ENCODE measurements at regions not wholly inside any gene's neighbourhood (a gene's known extent, or its start where the extent isn't known, plus 50 kb on each side); places are given as distances from the start of the nearest gene placed in this dataset.

- H3K4me3 ChIP-seq (ENCODE audit: low read length) = no peak overlapping the region
- DNase-seq = no peak
Measured at GRCh38 chr15:62986948-62987347, 55.6 kb upstream of the TPM1 start.

GRCh38 chr15:62988701-62989100 lies 53.8 kb upstream of the TPM1 start:
- H3K4me3 ChIP-seq (ENCODE audit: low read length) = no peak overlapping the region
- WGBS = 88% methylated on average over 7 of the region's 7 CpGs
- H3K4me1 ChIP-seq (ENCODE audit: control insufficient read depth, insufficient read depth, low read length) = no peaks in the 10 kb centered on the region
- DNase-seq (no peak), ATAC-seq (no peak)
- H3K27me3 ChIP-seq (ENCODE audit: control insufficient read depth, insufficient read depth) = no peaks in the 10 kb centered on the region
- no peaks in the 10 kb centered on the region for H3K9me3 ChIP-seq (ENCODE audit: control insufficient read depth, low read length)
- H3K27ac ChIP-seq (ENCODE audit: low read length) = no peak overlapping the region
- intact Hi-C loops (cut with DNase I) = no loop called here

More at GRCh38 chr15:62986948-62987347, 55.6 kb upstream of the TPM1 start:
- Histone ChIP-seq H3K27ac (ENCODE audit: low read length) (no peak overlapping the region), H3K9me3 (ENCODE audit: control insufficient read depth, low read length) (no peaks in the 10 kb centered on the region), H3K27me3 (ENCODE audit: control insufficient read depth, insufficient read depth) (no peaks in the 10 kb centered on the region), H3K4me1 (ENCODE audit: control insufficient read depth, insufficient read depth, low read length) (no peaks in the 10 kb centered on the region)
- intact Hi-C loops (cut with DNase I) = no loop called here
- no peak for ATAC-seq
- WGBS = 95% methylated on average over 7 of the region's 7 CpGs

DNA sequence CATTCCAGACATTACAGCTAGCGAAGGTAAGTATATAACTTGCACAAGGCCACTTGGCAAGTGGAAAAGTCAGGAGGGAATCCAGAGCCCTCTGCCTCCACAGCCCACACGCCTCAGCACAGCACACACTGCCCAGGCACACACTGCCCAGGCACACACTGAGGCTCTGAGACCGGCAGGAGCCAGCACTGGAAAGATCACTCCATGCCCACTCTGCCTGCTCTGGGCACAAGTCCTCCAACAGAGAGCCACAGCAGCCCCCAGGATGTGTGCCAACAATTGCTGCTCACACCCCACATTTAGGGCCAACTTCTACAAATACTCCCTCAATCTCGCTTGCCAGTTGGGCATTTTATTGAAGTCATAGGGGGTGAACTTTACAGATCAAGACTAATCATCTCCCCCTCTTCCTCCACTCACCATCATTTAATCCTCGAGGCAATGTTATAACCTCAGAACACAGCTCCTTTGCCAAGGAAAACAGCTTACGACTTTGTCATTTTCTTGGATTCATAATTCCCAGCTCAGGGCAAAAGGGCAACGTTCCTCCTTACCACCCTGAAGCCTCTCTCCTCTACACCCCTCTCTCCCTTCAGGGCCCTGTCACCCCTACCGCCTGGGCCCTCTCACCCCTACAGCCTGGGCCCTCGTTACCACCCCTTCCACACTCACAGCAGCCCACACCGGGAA lies 53.0 kb upstream of the TPM1 start:
- H3K4me1 ChIP-seq (ENCODE audit: control insufficient read depth, insufficient read depth, low read length) = no peaks in the 10 kb centered on the region
- WGBS = 55% methylated on average over 10 of the region's 10 CpGs
- no peaks in the 10 kb centered on the region for H3K27me3 ChIP-seq (ENCODE audit: control insufficient read depth, insufficient read depth)
- peak; percentile 43 to 53 for ATAC-seq
- no peak overlapping the region for H3K27ac ChIP-seq (ENCODE audit: low read length)
- intact Hi-C loops (cut with DNase I) = no loop called here
- peak in 1 of 3 donors; percentile 54 for DNase-seq
- no peak overlapping the region for H3K4me3 ChIP-seq (ENCODE audit: low read length)
- H3K9me3 ChIP-seq (ENCODE audit: control insufficient read depth, low read length) = no peaks in the 10 kb centered on the region

DNA sequence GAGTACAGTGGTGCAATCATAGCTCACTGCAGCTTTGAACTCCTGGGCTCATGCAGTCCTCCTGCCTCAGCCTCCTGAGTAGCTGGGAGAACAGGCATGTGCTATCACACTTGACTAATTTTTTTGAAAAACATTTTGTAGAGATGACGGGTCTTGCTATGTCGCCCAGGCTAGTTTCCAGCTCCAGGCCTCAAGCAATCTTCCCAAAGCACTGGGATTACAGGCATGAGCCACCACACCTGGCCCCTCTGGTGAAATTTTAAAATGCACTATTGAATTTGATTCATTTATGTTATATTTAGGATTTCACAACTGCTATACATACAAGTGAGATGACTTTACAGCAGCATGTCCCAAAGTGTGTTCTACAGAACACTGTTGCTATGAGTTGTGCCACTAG lies 50.8 kb upstream of the TPM1 start:
- 45% methylated on average over 2 of the region's 2 CpGs for WGBS
- H3K27me3 ChIP-seq (ENCODE audit: control insufficient read depth, insufficient read depth) = no peaks in the 10 kb centered on the region
- H3K9me3 ChIP-seq (ENCODE audit: control insufficient read depth, low read length) = no peaks in the 10 kb centered on the region
- H3K4me3 ChIP-seq (ENCODE audit: low read length) = no peak overlapping the region
- no peaks in the 10 kb centered on the region for H3K4me1 ChIP-seq (ENCODE audit: control insufficient read depth, insufficient read depth, low read length)
- no peak for ATAC-seq
- intact Hi-C loops (cut with DNase I) = no loop called here
- no peak overlapping the region for H3K27ac ChIP-seq (ENCODE audit: low read length)
- no peak for DNase-seq

- no peak for DNase-seq
- H3K27ac ChIP-seq (ENCODE audit: low read length) = no peak overlapping the region
- no peaks in the 10 kb centered on the region for H3K4me1 ChIP-seq (ENCODE audit: control insufficient read depth, insufficient read depth, low read length)
- no peaks in the 10 kb centered on the region for H3K27me3 ChIP-seq (ENCODE audit: control insufficient read depth, insufficient read depth)
- intact Hi-C loops (cut with DNase I) = no loop called here
- H3K4me3 ChIP-seq (ENCODE audit: low read length) = no peak overlapping the region
- ATAC-seq = no peak
- H3K9me3 ChIP-seq (ENCODE audit: control insufficient read depth, low read length) = no peaks in the 10 kb centered on the region
- WGBS = 83% methylated on average over 3 of the region's 3 CpGs
Measured at GRCh38 chr15:62992302-62992701, 50.2 kb upstream of the TPM1 start.

Small RNAs in the stretch of these regions (microRNA-seq; reads per million reads assigned to microRNA genes)
- gene MIR190A (230 to 497 reads per million in 2 donors), gene MIR6085 (0 reads per million in 2 donors), gene MIR8067 (0 reads per million in 2 donors)
